Sigmoid colon (tissue), 6 donors: ENCODE measurements at regions not wholly inside any gene's neighbourhood (a gene's known extent, or its start where the extent isn't known, plus 50 kb on each side); places are given as distances from the start of the nearest gene placed in this dataset.

ENCODE experiments used
- DNase-seq: peaks from one replicate; pipeline ENCODE4 v3.0.0-alpha.2; 2019
- H3K27ac ChIP-seq, 4 donors: fragments of 200-600 bp; sonication (generic); one replicate each; pipeline ENCODE4 v1.5.1; 2016 to 2019; ENCODE audit warnings: mild to moderate bottlenecking in 1 of 4
- H3K27me3 ChIP-seq, 3 donors: fragments of 200-600 bp; sonication (generic); one replicate each; pipeline ENCODE4 v1.5.1; 2019; ENCODE audit warnings: mild to moderate bottlenecking in 1 of 3
- H3K36me3 ChIP-seq, 4 donors: fragments of 200-600 bp; sonication (generic); one replicate each; pipeline ENCODE4 v1.5.1; 2016 to 2019
- H3K4me1 ChIP-seq, 4 donors: fragments of 200-600 bp; sonication (generic); one replicate each; pipeline ENCODE4 v1.5.1; 2017 to 2019
- H3K4me3 ChIP-seq, 4 donors: fragments of 200-600 bp; sonication (generic); one replicate each; pipeline ENCODE4 v1.5.1; 2017 to 2019; ENCODE audit warnings: mild to moderate bottlenecking in 2 of 4, moderate library complexity in 1 of 4
- H3K9me3 ChIP-seq, 4 donors: fragments of 200-600 bp in 3 of 4; sonication (generic) in 3 of 4; one replicate each; pipeline versions ENCODE4 v1.5.1 to v1.6.1; 2013 to 2019
- EP300 ChIP-seq, 4 donors: sonication (generic); formaldehyde crosslinking; IDR thresholded peaks; one replicate each; pipeline ENCODE4 v1.6.1; 2017; ENCODE audit warnings: antibody characterized with exemption in 4 of 4
- POLR2A ChIP-seq, 2 donors: fragments of 450-650 bp; IDR thresholded peaks; one replicate each; pipeline ENCODE4 v1.6.1; 2016; ENCODE audit warnings: antibody characterized with exemption in 2 of 2, mild to moderate bottlenecking in 2 of 2, moderate library complexity in 2 of 2
- POLR2AphosphoS5 ChIP-seq, 4 donors: sonication (generic); formaldehyde crosslinking; IDR thresholded peaks; one replicate each; pipeline ENCODE4 v1.6.1; 2017; ENCODE audit warnings: antibody characterized with exemption in 4 of 4
- WGBS, 2 donors: extraction: QIAGEN DNeasy Blood & Tissue Kit; methylation state at CpG; one replicate each; pipeline ENCODE4 v1.1.7; 2013; 5-methylcytosine and 5-hydroxymethylcytosine counted together
- intact Hi-C: fragments of 100-400 bp; cut with DNase I; formaldehyde crosslinking; loops from one replicate; pipeline ENCODE4 v1.15.1; 2023
- TF ChIP-seq, protein P1 (sequence below), 4 experiments: fragments of 450-650 bp in 3 of 4; fragments of 200-600 bp in 1 of 4; IDR thresholded peaks; one replicate each; pipeline ENCODE4 v1.5.1; 2016 to 2019; ENCODE audit warnings: antibody characterized with exemption in 4 of 4, mild to moderate bottlenecking in 3 of 4, moderate library complexity in 2 of 4
- donor health status: healthy with polysubstance abuse.
- donor health status: healthy.

DNA sequence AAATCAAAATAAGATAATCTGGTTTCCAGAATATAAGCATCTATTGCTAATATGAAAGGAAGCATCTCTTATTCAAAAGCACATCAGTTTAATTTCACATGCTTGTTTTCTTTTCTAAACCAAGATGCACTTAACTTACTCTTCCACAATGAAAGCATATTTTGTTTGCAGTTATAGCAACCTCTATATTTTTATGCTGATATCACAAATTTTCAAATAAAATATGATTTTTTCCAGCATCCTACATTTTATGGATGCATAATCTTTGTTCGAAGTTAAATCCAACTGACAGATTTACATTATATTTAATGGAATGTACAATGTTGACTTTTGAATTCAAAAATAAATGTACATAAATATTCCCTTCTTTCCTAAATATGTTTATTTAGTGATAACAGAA is 978.3 kb upstream of the B3GALT2 start:
- DNase-seq = no peak
- 82 to 86% methylated on average over 1 of the region's 1 CpG for WGBS, 2 donors
- no peaks in the 10 kb centered on the region for H3K27me3 ChIP-seq
- H3K36me3 ChIP-seq = no peaks in the 10 kb centered on the region
- no peaks in the 10 kb centered on the region for H3K9me3 ChIP-seq
- H3K4me3 ChIP-seq = no peak overlapping the region
- H3K4me1 ChIP-seq = no peaks in the 10 kb centered on the region
- H3K27ac ChIP-seq = no peak overlapping the region
- TF ChIP-seq EP300 (IDR thresholded peaks at IDR 0.05) (no peak), POLR2AphosphoS5 (IDR thresholded peaks at IDR 0.05) (no peak), POLR2A (IDR thresholded peaks at IDR 0.05) (no peak)
- TF ChIP-seq, protein P1, sequence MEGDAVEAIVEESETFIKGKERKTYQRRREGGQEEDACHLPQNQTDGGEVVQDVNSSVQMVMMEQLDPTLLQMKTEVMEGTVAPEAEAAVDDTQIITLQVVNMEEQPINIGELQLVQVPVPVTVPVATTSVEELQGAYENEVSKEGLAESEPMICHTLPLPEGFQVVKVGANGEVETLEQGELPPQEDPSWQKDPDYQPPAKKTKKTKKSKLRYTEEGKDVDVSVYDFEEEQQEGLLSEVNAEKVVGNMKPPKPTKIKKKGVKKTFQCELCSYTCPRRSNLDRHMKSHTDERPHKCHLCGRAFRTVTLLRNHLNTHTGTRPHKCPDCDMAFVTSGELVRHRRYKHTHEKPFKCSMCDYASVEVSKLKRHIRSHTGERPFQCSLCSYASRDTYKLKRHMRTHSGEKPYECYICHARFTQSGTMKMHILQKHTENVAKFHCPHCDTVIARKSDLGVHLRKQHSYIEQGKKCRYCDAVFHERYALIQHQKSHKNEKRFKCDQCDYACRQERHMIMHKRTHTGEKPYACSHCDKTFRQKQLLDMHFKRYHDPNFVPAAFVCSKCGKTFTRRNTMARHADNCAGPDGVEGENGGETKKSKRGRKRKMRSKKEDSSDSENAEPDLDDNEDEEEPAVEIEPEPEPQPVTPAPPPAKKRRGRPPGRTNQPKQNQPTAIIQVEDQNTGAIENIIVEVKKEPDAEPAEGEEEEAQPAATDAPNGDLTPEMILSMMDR (IDR thresholded peaks at IDR 0.05) = no peak
- intact Hi-C loops = no loop called here

- H3K4me3 ChIP-seq = no peak overlapping the region
- WGBS, 2 donors = 66 to 71% methylated on average over 1 of the region's 1 CpG
- intact Hi-C loops = no loop called here
- TF ChIP-seq EP300 (IDR thresholded peaks at IDR 0.05) = no peak
- TF ChIP-seq POLR2A (IDR thresholded peaks at IDR 0.05) = no peak
- TF ChIP-seq, protein P1 (IDR thresholded peaks at IDR 0.05) = no peak
- TF ChIP-seq POLR2AphosphoS5 (IDR thresholded peaks at IDR 0.05) = no peak
- no peak overlapping the region for H3K27ac ChIP-seq
- no peaks in the 10 kb centered on the region for H3K27me3 ChIP-seq
- H3K9me3 ChIP-seq = no peaks in the 10 kb centered on the region
- no peaks in the 10 kb centered on the region for H3K4me1 ChIP-seq
- H3K36me3 ChIP-seq = no peaks in the 10 kb centered on the region
- DNase-seq = no peak
Observed at GRCh38 chr1:194161591-194161990, 975.2 kb upstream of the B3GALT2 start.

GRCh38 chr1:194159941-194160340 is 973.5 kb upstream of the B3GALT2 start:
- TF ChIP-seq POLR2A (IDR thresholded peaks at IDR 0.05) = no peak
- TF ChIP-seq, protein P1 (IDR thresholded peaks at IDR 0.05) = no peak
- no peak for TF ChIP-seq EP300 (IDR thresholded peaks at IDR 0.05)
- no peak for TF ChIP-seq POLR2AphosphoS5 (IDR thresholded peaks at IDR 0.05)
- intact Hi-C loops = no loop called here

GRCh38 chr1:194155962-194156361 is 969.5 kb upstream of the B3GALT2 start:
- intact Hi-C loops = no loop called here
- H3K4me1 ChIP-seq = no peaks in the 10 kb centered on the region
- no peaks in the 10 kb centered on the region for H3K9me3 ChIP-seq
- H3K4me3 ChIP-seq = no peak overlapping the region
- no peaks in the 10 kb centered on the region for H3K36me3 ChIP-seq
- H3K27ac ChIP-seq = no peak overlapping the region
- TF ChIP-seq, protein P1 (IDR thresholded peaks at IDR 0.05) = no peak
- no peak for TF ChIP-seq POLR2A (IDR thresholded peaks at IDR 0.05)
- no peak for TF ChIP-seq EP300 (IDR thresholded peaks at IDR 0.05)
- TF ChIP-seq POLR2AphosphoS5 (IDR thresholded peaks at IDR 0.05) = no peak
- H3K27me3 ChIP-seq = no peaks in the 10 kb centered on the region
- WGBS, 2 donors = 76 to 78% methylated on average over 3 of the region's 3 CpGs
- DNase-seq = no peak

More at GRCh38 chr1:194159941-194160340, 973.5 kb upstream of the B3GALT2 start:
- H3K9me3 ChIP-seq = no peaks in the 10 kb centered on the region
- no peak for DNase-seq
- no peaks in the 10 kb centered on the region for H3K4me1 ChIP-seq
- H3K36me3 ChIP-seq = no peaks in the 10 kb centered on the region
- no peak overlapping the region for H3K4me3 ChIP-seq
- no peaks in the 10 kb centered on the region for H3K27me3 ChIP-seq
- no peak overlapping the region for H3K27ac ChIP-seq

DNA sequence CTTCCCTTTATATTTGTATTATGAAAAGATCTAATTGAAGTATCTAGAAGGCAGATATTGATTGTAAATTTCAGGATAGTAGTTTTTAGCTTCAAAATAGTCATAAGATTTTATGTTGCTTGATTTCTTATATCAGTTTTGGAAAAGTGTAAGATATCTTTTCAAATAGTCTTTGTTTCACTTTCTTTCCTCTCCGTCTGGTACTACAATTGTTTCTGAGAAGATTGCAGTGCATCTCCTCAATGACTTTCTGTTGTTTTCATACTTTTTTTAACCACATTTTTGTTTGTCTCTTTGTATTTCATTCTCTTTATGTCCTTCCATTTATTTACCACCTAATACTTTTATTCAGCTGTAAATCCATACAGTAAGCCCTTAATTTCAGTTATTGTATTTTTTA is 964.6 kb upstream of the B3GALT2 start:
- WGBS, 2 donors = 74 to 80% methylated on average over 1 of the region's 1 CpG
- intact Hi-C loops = no loop called here
- Histone ChIP-seq H3K4me1 (peaks cover 0 to 5% (median 0%) of the 10 kb centered on the region in 4 donors), H3K36me3 (no peaks in the 10 kb centered on the region), H3K27me3 (no peaks in the 10 kb centered on the region), H3K4me3 (no peak overlapping the region), H3K27ac (no peak overlapping the region), H3K9me3 (no peaks in the 10 kb centered on the region)
- no peak for DNase-seq
- no peak for TF ChIP-seq POLR2AphosphoS5 (IDR thresholded peaks at IDR 0.05)
- no peak for TF ChIP-seq EP300 (IDR thresholded peaks at IDR 0.05)
- no peak for TF ChIP-seq POLR2A (IDR thresholded peaks at IDR 0.05)
- TF ChIP-seq, protein P1 (IDR thresholded peaks at IDR 0.05) = no peak
